Thyroid gland (tissue), 4 donors: ENCODE measurements at regions not wholly inside any gene's neighbourhood (a gene's known extent, or its start where the extent isn't known, plus 50 kb on each side); places are given as distances from the start of the nearest gene placed in this dataset.

Experiments used
- DNase-seq, 2 donors: peaks; one replicate each; pipeline ENCODE4 v3.0.0-alpha.2; 2019
- H3K27ac ChIP-seq, 3 donors: fragments of 200-600 bp; sonication (generic); 1 replicate in 2 of 3; 2 replicates in 1 of 3; pipeline ENCODE4 v1.5.1; 2016 to 2019; ENCODE audit warnings: mild to moderate bottlenecking in 1 of 3, moderate library complexity in 1 of 3
- H3K27me3 ChIP-seq: fragments of 200-600 bp; sonication (generic); one replicate; pipeline ENCODE4 v1.5.1; 2019
- H3K36me3 ChIP-seq, 2 donors: fragments of 200-600 bp; sonication (generic); one replicate each; pipeline ENCODE4 v1.5.1; 2016 to 2019
- H3K4me1 ChIP-seq, 2 donors: fragments of 200-600 bp; sonication (generic); one replicate each; pipeline ENCODE4 v1.5.1; 2017 to 2019
- H3K4me3 ChIP-seq, 3 donors: fragments of 200-600 bp; sonication (generic); replicated peaks in 1 of 3; 1 replicate in 2 of 3; 2 replicates in 1 of 3; pipeline ENCODE4 v1.5.1; 2016; ENCODE audit warnings: mild to moderate bottlenecking in 1 of 3
- H3K9me3 ChIP-seq: fragments of 200-600 bp; sonication (generic); one replicate; pipeline ENCODE4 v1.5.1; 2017
- CTCF ChIP-seq, 6 experiments: fragments of 200-600 bp in 3 of 6; fragments of 450-650 bp in 3 of 6; sonication (generic) in 3 of 6; IDR thresholded peaks; one replicate each; pipeline ENCODE4 v1.5.1; 2016 to 2019; ENCODE audit warnings: antibody characterized with exemption in 6 of 6, mild to moderate bottlenecking in 2 of 6, inconsistent platforms in 1 of 6, moderate library complexity in 1 of 6
- POLR2A ChIP-seq, 2 donors: fragments of 450-650 bp; IDR thresholded peaks; one replicate each; pipeline ENCODE4 v1.6.1; 2017; ENCODE audit warnings: antibody characterized with exemption in 2 of 2, mild to moderate bottlenecking in 2 of 2, moderate library complexity in 1 of 2
- WGBS, 2 donors: methylation state at CpG; one replicate each; pipeline ENCODE4 v1.1.5; 2017; 5-methylcytosine and 5-hydroxymethylcytosine counted together
- intact Hi-C: fragments of 100-400 bp; cut with DNase I; formaldehyde crosslinking; loops from one replicate; pipeline ENCODE4 v1.15.1; 2023

GRCh38 chr15:98522127-98522526 is 126.2 kb upstream of the IGF1R start:
- no peak overlapping the region for H3K27ac ChIP-seq
- TF ChIP-seq CTCF (IDR thresholded peaks at IDR 0.05) = no peak
- TF ChIP-seq POLR2A (IDR thresholded peaks at IDR 0.05) = no peak
- H3K27me3 ChIP-seq = no peaks in the 10 kb centered on the region
- 82 to 84% methylated on average over 5 of the region's 5 CpGs for WGBS, 2 donors
- no peak for DNase-seq
- no peaks in the 10 kb centered on the region for H3K9me3 ChIP-seq
- intact Hi-C loops = loop anchor here (5.0 kb wide), 1 partner anchor 550 kb away; no protein-coding TSS in a partner anchor
- H3K36me3 ChIP-seq = no peaks in the 10 kb centered on the region
- H3K4me1 ChIP-seq = peaks cover 0 to 6% of the 10 kb centered on the region in 2 donors
- H3K4me3 ChIP-seq = no peak overlapping the region

- no peak overlapping the region for H3K27ac ChIP-seq
- WGBS, 2 donors = 48 to 58% methylated on average over 12 of the region's 12 CpGs
- no peak overlapping the region for H3K4me3 ChIP-seq
- intact Hi-C loops = loop anchor here (5.0 kb wide), 1 partner anchor 548 kb away; no protein-coding TSS in a partner anchor
- peaks cover 0 to 3% of the 10 kb centered on the region in 2 donors for H3K4me1 ChIP-seq
- no peak for TF ChIP-seq CTCF (IDR thresholded peaks at IDR 0.05)
- no peak for TF ChIP-seq POLR2A (IDR thresholded peaks at IDR 0.05)
- H3K9me3 ChIP-seq = no peaks in the 10 kb centered on the region
- peak in 1 of 2 donors; percentile 16 for DNase-seq
- no peaks in the 10 kb centered on the region for H3K27me3 ChIP-seq
- H3K36me3 ChIP-seq = no peaks in the 10 kb centered on the region
Observed at GRCh38 chr15:98523912-98524662, 124.3 kb upstream of the IGF1R start.

- intact Hi-C loops = loop anchor here (5.0 kb wide), 1 partner anchor 547 kb away; no protein-coding TSS in a partner anchor
- TF ChIP-seq CTCF (IDR thresholded peaks at IDR 0.05) (no peak), POLR2A (IDR thresholded peaks at IDR 0.05) (no peak)
- no peaks in the 10 kb centered on the region for H3K9me3 ChIP-seq
- no peaks in the 10 kb centered on the region for H3K4me1 ChIP-seq
- H3K27ac ChIP-seq = no peak overlapping the region
- no peaks in the 10 kb centered on the region for H3K36me3 ChIP-seq
- no peaks in the 10 kb centered on the region for H3K27me3 ChIP-seq
- no peak for DNase-seq
- WGBS, 2 donors = 60 to 70% methylated on average over 8 of the region's 10 CpGs
- H3K4me3 ChIP-seq = no peak overlapping the region
Observed at GRCh38 chr15:98524838-98525660, 123.3 kb upstream of the IGF1R start.

GRCh38 chr15:98525661-98526001 is 122.7 kb upstream of the IGF1R start:
- Histone ChIP-seq H3K27ac (no peak overlapping the region), H3K4me3 (no peak overlapping the region), H3K9me3 (no peaks in the 10 kb centered on the region), H3K4me1 (no peaks in the 10 kb centered on the region), H3K27me3 (no peaks in the 10 kb centered on the region), H3K36me3 (no peaks in the 10 kb centered on the region)
- DNase-seq = no peak
- WGBS, 2 donors = 73 to 77% methylated on average over 13 of the region's 13 CpGs
- intact Hi-C loops = no loop called here
- TF ChIP-seq POLR2A (IDR thresholded peaks at IDR 0.05) (no peak), CTCF (IDR thresholded peaks at IDR 0.05) (no peak)

- no peaks in the 10 kb centered on the region for H3K36me3 ChIP-seq
- no peak overlapping the region for H3K27ac ChIP-seq
- no peak overlapping the region for H3K4me3 ChIP-seq
- intact Hi-C loops = no loop called here
- H3K27me3 ChIP-seq = no peaks in the 10 kb centered on the region
- WGBS, 2 donors = 90 to 92% methylated on average over 8 of the region's 8 CpGs
- no peaks in the 10 kb centered on the region for H3K9me3 ChIP-seq
- TF ChIP-seq CTCF (IDR thresholded peaks at IDR 0.05) (no peak), POLR2A (IDR thresholded peaks at IDR 0.05) (no peak)
- no peak for DNase-seq
- no peaks in the 10 kb centered on the region for H3K4me1 ChIP-seq
Observed at GRCh38 chr15:98526094-98526493, 122.2 kb upstream of the IGF1R start.
